HL-60 (cell line): ENCODE measurements at regions not wholly inside any gene's neighbourhood (a gene's known extent, or its start where the extent isn't known, plus 50 kb on each side); places are given as distances from the start of the nearest gene placed in this dataset.

Experiments
- DNase-seq, 2 experiments: peaks; one replicate each; pipeline ENCODE4 v3.0.0-alpha.2; 2010 to 2020; ENCODE audit warnings: low read depth in 1 of 2, low spot score in 1 of 2
- H3K27ac ChIP-seq: fragments of 250-450 bp; sonication (Bioruptor Pico); replicated peaks from 2 replicates; pipeline ENCODE4 v1.5.1; 2020; ENCODE audit warnings: mild to moderate bottlenecking, moderate library complexity
- H3K27me3 ChIP-seq: fragments of 250-450 bp; sonication (Bioruptor Pico); 2 replicates; pipeline ENCODE4 v1.5.1; 2021; ENCODE audit warnings: mild to moderate bottlenecking, moderate library complexity; ENCODE audit not compliant: insufficient read depth, poor library complexity, severe bottlenecking
- H3K4me3 ChIP-seq: replicated peaks from 2 replicates; pipeline ENCODE4 v1.5.1; 2011; ENCODE audit warnings: mild to moderate bottlenecking, control low read depth, low read length; ENCODE audit not compliant: insufficient read depth
- GABPA ChIP-seq: IDR thresholded peaks from 2 replicates; pipeline ENCODE4 v1.6.1; 2012; ENCODE audit warnings: low read depth
- POLR2AphosphoS5 ChIP-seq: IDR thresholded peaks from 2 replicates; pipeline ENCODE4 v1.6.1; 2012; ENCODE audit warnings: low read depth
- SPI1 ChIP-seq: IDR thresholded peaks from 2 replicates; pipeline ENCODE4 v1.6.1; 2012; ENCODE audit warnings: low read depth, mild to moderate bottlenecking, borderline replicate concordance
- TF ChIP-seq, protein P1 (sequence below): IDR thresholded peaks from one replicate; pipeline ENCODE4 v1.5.1; 2011; ENCODE audit warnings: low read length, control low read depth, inconsistent platforms; ENCODE audit not compliant: insufficient read depth
- TF ChIP-seq, protein P2 (sequence below): IDR thresholded peaks from 2 replicates; pipeline ENCODE4 v1.6.1; 2012; ENCODE audit warnings: low read depth; ENCODE audit not compliant: insufficient replicate concordance

DNA sequence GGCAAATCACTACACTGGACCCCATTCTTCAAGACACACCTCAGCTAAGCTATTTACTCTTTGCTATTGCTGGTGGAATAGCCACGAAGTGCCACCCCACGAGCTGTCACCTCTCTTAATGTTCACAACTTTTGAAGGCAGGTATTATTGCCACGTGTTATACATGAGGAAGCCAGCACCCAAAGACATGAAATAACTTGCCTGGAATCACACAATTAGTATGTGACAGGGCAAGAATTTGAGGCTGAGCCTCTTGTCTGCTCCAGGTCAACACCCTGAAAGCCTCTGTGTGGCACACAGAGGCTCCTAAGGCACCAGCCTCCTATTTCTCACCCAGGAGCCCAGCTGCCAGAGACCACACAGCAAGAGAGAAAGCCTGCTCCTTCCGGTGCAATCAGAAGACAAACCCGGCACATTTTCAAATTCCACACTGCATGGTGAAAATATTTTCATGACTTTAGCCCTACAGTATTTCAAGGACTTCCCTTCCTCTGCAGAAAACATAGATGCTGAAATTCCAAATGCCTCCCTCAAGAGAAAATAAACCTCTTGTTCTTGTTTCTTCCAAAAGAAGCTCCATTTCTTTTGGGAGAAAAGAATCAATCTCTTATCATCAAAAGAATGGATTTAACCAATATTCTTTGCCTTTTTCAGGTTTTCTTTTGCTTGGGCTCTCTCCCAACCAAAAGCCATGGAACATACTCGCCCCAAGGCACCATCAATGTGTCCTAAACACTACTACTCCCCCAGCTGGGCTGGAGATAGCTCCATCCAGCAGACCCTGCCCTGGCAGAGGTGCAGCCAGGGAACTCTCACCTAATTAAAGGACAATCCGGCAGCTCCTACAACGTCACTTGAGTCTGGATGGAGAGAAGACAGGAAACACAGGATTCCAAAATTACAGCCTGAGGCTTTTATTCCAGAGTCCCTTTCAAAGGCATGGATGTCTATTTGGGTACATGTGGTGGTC, 84.7 kb upstream of the THBS1 start:
- DNase-seq: no peak
- Histone ChIP-seq H3K4me3 (no peak overlapping the region), H3K27ac (no peak overlapping the region)

DNA sequence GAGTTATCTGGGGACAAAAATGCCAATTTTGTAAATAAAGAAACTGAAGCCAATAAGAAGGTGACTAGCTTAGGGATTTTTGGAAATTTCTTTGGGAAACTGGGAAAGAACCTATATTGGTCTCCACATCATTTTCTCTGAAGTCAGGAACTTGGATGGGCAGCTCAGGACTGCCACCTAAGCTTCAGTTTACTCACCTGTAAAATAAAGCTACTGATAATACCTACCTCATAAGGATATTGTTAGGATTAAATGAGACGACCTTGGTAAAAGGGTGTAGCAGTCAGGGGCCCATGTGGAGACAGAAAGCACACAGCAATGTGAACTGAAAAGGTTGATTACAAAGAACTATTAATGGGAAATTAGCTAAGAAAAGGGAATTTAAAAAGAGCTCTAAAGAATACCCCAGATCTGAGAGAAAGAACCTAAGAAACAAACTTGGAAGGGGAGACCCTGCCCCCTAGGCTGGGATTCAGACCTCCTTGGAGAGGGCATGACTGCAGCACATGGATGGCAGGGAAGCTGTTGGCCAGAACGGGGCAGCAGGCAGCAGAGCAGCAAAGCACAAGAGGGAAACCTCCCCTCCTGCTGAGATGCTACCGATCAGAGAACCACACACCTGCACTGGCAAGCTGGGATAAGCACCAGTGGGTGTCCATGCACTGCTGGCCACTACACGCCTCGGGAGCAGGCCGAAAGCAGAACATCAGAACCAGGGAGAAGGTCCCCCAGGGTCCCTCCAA, 83.7 kb upstream of the THBS1 start:
- DNase-seq: no peak
- H3K4me3 ChIP-seq: no peak overlapping the region
- no peak overlapping the region for H3K27ac ChIP-seq
- no peaks in the 10 kb centered on the region for H3K27me3 ChIP-seq
- TF ChIP-seq, protein P1, sequence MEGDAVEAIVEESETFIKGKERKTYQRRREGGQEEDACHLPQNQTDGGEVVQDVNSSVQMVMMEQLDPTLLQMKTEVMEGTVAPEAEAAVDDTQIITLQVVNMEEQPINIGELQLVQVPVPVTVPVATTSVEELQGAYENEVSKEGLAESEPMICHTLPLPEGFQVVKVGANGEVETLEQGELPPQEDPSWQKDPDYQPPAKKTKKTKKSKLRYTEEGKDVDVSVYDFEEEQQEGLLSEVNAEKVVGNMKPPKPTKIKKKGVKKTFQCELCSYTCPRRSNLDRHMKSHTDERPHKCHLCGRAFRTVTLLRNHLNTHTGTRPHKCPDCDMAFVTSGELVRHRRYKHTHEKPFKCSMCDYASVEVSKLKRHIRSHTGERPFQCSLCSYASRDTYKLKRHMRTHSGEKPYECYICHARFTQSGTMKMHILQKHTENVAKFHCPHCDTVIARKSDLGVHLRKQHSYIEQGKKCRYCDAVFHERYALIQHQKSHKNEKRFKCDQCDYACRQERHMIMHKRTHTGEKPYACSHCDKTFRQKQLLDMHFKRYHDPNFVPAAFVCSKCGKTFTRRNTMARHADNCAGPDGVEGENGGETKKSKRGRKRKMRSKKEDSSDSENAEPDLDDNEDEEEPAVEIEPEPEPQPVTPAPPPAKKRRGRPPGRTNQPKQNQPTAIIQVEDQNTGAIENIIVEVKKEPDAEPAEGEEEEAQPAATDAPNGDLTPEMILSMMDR: no peak
- TF ChIP-seq SPI1: no peak
- TF ChIP-seq, protein P2, sequence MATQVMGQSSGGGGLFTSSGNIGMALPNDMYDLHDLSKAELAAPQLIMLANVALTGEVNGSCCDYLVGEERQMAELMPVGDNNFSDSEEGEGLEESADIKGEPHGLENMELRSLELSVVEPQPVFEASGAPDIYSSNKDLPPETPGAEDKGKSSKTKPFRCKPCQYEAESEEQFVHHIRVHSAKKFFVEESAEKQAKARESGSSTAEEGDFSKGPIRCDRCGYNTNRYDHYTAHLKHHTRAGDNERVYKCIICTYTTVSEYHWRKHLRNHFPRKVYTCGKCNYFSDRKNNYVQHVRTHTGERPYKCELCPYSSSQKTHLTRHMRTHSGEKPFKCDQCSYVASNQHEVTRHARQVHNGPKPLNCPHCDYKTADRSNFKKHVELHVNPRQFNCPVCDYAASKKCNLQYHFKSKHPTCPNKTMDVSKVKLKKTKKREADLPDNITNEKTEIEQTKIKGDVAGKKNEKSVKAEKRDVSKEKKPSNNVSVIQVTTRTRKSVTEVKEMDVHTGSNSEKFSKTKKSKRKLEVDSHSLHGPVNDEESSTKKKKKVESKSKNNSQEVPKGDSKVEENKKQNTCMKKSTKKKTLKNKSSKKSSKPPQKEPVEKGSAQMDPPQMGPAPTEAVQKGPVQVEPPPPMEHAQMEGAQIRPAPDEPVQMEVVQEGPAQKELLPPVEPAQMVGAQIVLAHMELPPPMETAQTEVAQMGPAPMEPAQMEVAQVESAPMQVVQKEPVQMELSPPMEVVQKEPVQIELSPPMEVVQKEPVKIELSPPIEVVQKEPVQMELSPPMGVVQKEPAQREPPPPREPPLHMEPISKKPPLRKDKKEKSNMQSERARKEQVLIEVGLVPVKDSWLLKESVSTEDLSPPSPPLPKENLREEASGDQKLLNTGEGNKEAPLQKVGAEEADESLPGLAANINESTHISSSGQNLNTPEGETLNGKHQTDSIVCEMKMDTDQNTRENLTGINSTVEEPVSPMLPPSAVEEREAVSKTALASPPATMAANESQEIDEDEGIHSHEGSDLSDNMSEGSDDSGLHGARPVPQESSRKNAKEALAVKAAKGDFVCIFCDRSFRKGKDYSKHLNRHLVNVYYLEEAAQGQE: no peak
- TF ChIP-seq POLR2AphosphoS5: no peak
- TF ChIP-seq GABPA: no peak

More for the DNA sequence above, 84.7 kb upstream of the THBS1 start:
- TF ChIP-seq POLR2AphosphoS5 (no peak), GABPA (no peak), SPI1 (no peak)
- TF ChIP-seq, protein P1: no peak
- TF ChIP-seq, protein P2: no peak
- H3K27me3 ChIP-seq: no peaks in the 10 kb centered on the region

DNA sequence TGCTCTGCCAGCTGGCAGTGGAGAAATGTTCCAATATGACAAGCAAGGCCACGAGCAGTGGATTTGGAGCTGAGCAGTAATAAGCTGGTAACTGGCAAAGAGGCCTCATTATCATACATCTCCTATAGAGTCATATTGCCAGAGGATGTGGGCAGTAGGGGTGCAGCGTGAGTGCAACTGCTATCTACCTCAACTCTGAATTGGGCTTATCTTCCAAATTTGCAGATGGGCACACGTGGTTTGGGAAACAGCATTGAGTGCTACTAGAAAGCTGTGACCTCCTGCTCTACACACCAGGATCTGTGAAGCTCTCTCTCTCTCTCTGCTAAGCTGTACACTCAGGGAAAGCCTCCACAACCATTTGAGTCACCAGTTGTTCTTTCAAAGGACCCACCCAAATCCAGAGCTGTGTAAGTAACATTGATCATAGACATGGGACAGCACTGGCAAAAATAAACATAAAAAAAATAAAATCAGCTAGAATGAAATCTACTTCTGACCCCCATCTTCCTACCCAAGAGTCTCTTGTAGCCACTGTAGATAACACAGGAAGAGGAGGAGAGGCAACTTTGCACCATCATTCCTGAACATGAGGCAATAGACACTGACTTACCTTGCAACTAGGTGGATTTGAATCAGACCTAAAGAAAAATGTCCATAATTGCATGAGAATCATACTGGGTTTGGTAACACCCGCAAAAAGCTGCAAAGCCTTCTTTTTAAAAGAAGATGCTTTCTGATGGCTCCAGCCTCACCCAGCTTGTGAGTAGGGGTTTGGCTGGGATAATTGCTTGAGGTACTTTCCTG, 82.9 kb upstream of the THBS1 start:
- H3K27me3 ChIP-seq: no peaks in the 10 kb centered on the region
- H3K27ac ChIP-seq: no peak overlapping the region
- TF ChIP-seq SPI1: no peak
- TF ChIP-seq, protein P2: no peak
- TF ChIP-seq POLR2AphosphoS5: no peak
- no peak for TF ChIP-seq GABPA
- TF ChIP-seq, protein P1: no peak
- H3K4me3 ChIP-seq: no peak overlapping the region
- no peak for DNase-seq
